ENCODE measurements at regions not wholly inside any gene's neighbourhood (a gene's known extent, or its start where the extent isn't known, plus 50 kb on each side); places are given as distances from the start of the nearest gene placed in this dataset.

- DNase-seq, result no peak
These were observed 536.4 kb downstream of the LRFN5 start for GRCh38 chr14:42143114-42143513.

GRCh38 chr14:42141328-42141727 is 534.7 kb downstream of the LRFN5 start:
- no peak for DNase-seq

GRCh38 chr14:42140831-42141279 is 534.2 kb downstream of the LRFN5 start:
- no peak for DNase-seq

- DNase-seq, result no peak
These were observed 533.3 kb downstream of the LRFN5 start for GRCh38 chr14:42140001-42140400.

GRCh38 chr14:42138406-42138805 is 531.7 kb downstream of the LRFN5 start:
- DNase-seq, result no peak

GRCh38 chr14:42130815-42131214 is 524.1 kb downstream of the LRFN5 start:
- DNase-seq, result no peak

GRCh38 chr14:42123526-42123925 is 516.9 kb downstream of the LRFN5 start:
- no peak for DNase-seq

GRCh38 chr14:42113358-42114069 is 506.8 kb downstream of the LRFN5 start:
- no peak for DNase-seq

GRCh38 chr14:42112108-42112507 is 505.4 kb downstream of the LRFN5 start:
- no peak for DNase-seq

GRCh38 chr14:42111355-42111754 is 504.7 kb downstream of the LRFN5 start:
- no peak for DNase-seq

- DNase-seq, result peak; percentile 62
These were observed 503.5 kb downstream of the LRFN5 start for GRCh38 chr14:42110167-42110566.

GRCh38 chr14:42095155-42095554 is 488.5 kb downstream of the LRFN5 start:
- no peak for DNase-seq

GRCh38 chr14:42090122-42090521 is 483.4 kb downstream of the LRFN5 start:
- DNase-seq, result no peak

- no peak for DNase-seq
These were observed 473.2 kb downstream of the LRFN5 start for GRCh38 chr14:42079911-42080310.

GRCh38 chr14:42078345-42078744 is 471.7 kb downstream of the LRFN5 start:
- DNase-seq, result no peak

- DNase-seq, result no peak
These were observed 463.4 kb downstream of the LRFN5 start for GRCh38 chr14:42070031-42070430.

GRCh38 chr14:42057111-42057510 is 450.4 kb downstream of the LRFN5 start:
- no peak for DNase-seq

GRCh38 chr14:42047421-42048055 is 440.9 kb downstream of the LRFN5 start:
- DNase-seq, result peak; percentile 89

GRCh38 chr14:42045383-42045782 is 438.7 kb downstream of the LRFN5 start:
- no peak for DNase-seq

GRCh38 chr14:42028607-42029006 is 421.9 kb downstream of the LRFN5 start:
- no peak for DNase-seq

- DNase-seq, result no peak
These were observed 420.6 kb downstream of the LRFN5 start for GRCh38 chr14:42027271-42027670.

- no peak for DNase-seq
These were observed 416.8 kb downstream of the LRFN5 start for GRCh38 chr14:42023452-42023851.

- no peak for DNase-seq
These were observed 407.6 kb downstream of the LRFN5 start for GRCh38 chr14:42014301-42014700.

GRCh38 chr14:42013559-42013958 is 406.9 kb downstream of the LRFN5 start:
- no peak for DNase-seq

- DNase-seq, result no peak
These were observed 406.5 kb downstream of the LRFN5 start for GRCh38 chr14:42013153-42013552.

Measured in MV-4-11 (cell line).